ENCODE measurements at regions not wholly inside any gene's neighbourhood (a gene's known extent, or its start where the extent isn't known, plus 50 kb on each side); places are given as distances from the start of the nearest gene placed in this dataset.

- no peaks in the 10 kb centered on the region for H3F3A ChIP-seq (ENCODE audit: insufficient read depth, low read length)
- no peaks in the 10 kb centered on the region for H3K36me3 ChIP-seq (replicated peaks; ENCODE audit: insufficient read depth, low read length)
- no peak overlapping the region for H3K9ac ChIP-seq (ENCODE audit: low read length)
- no peaks in the 10 kb centered on the region for H3K9me2 ChIP-seq (replicated peaks; ENCODE audit: insufficient read depth, low read length)
- H3K79me2 ChIP-seq (ENCODE audit: low read length): no peaks in the 10 kb centered on the region
- TF ChIP-seq CTCF (IDR thresholded peaks at IDR 0.05; ENCODE audit: low read length) (no peak), EZH2 (optimal IDR thresholded peaks at IDR 0.05; ENCODE audit: low read depth, low read length) (no peak), EZH2phosphoT487 (IDR thresholded peaks at IDR 0.05; ENCODE audit: low read length) (no peak)
- no peak overlapping the region for H2AFZ ChIP-seq (ENCODE audit: low read length)
- no peak overlapping the region for H3K4me2 ChIP-seq (ENCODE audit: low read depth, low read length)
- H3K27me3 ChIP-seq (replicated peaks; ENCODE audit: insufficient read depth, low read length): no peaks in the 10 kb centered on the region
- DNase-seq: no peak
- no peak overlapping the region for H3K4me3 ChIP-seq (ENCODE audit: low read length)
- no peaks in the 10 kb centered on the region for H3K9me3 ChIP-seq (replicated peaks; ENCODE audit: insufficient read depth, low read length)
- H4K20me1 ChIP-seq (ENCODE audit: insufficient read depth, low read length): no peaks in the 10 kb centered on the region
- H3K27ac ChIP-seq (ENCODE audit: low read length): no peak overlapping the region
- H3K4me1 ChIP-seq (ENCODE audit: low read length): no peaks in the 10 kb centered on the region
These were observed 798.4 kb downstream of the TUSC7 start for GRCh38 chr3:117507958-117508357.

- no peaks in the 10 kb centered on the region for H3K79me2 ChIP-seq (ENCODE audit: low read length)
- H3K36me3 ChIP-seq (replicated peaks; ENCODE audit: insufficient read depth, low read length): no peaks in the 10 kb centered on the region
- H3K9ac ChIP-seq (ENCODE audit: low read length): no peak overlapping the region
- H3K4me3 ChIP-seq (ENCODE audit: low read length): no peak overlapping the region
- no peaks in the 10 kb centered on the region for H4K20me1 ChIP-seq (ENCODE audit: insufficient read depth, low read length)
- H3K4me1 ChIP-seq (ENCODE audit: low read length): no peaks in the 10 kb centered on the region
- H3K27me3 ChIP-seq (replicated peaks; ENCODE audit: insufficient read depth, low read length): no peaks in the 10 kb centered on the region
- H3K9me3 ChIP-seq (replicated peaks; ENCODE audit: insufficient read depth, low read length): no peaks in the 10 kb centered on the region
- no peaks in the 10 kb centered on the region for H3F3A ChIP-seq (ENCODE audit: insufficient read depth, low read length)
- no peak overlapping the region for H3K4me2 ChIP-seq (ENCODE audit: low read depth, low read length)
- no peak for DNase-seq
- no peak overlapping the region for H2AFZ ChIP-seq (ENCODE audit: low read length)
- H3K27ac ChIP-seq (ENCODE audit: low read length): no peak overlapping the region
- no peaks in the 10 kb centered on the region for H3K9me2 ChIP-seq (replicated peaks; ENCODE audit: insufficient read depth, low read length)
- TF ChIP-seq EZH2 (optimal IDR thresholded peaks at IDR 0.05; ENCODE audit: low read depth, low read length): no peak
- TF ChIP-seq EZH2phosphoT487 (IDR thresholded peaks at IDR 0.05; ENCODE audit: low read length): no peak
- TF ChIP-seq CTCF (IDR thresholded peaks at IDR 0.05; ENCODE audit: low read length): no peak
These were observed 800.3 kb downstream of the TUSC7 start for GRCh38 chr3:117509858-117510257.

- H3K27ac ChIP-seq (ENCODE audit: low read length): no peak overlapping the region
- DNase-seq: no peak
- H3K9ac ChIP-seq (ENCODE audit: low read length): no peak overlapping the region
- H3K79me2 ChIP-seq (ENCODE audit: low read length): no peaks in the 10 kb centered on the region
- no peaks in the 10 kb centered on the region for H4K20me1 ChIP-seq (ENCODE audit: insufficient read depth, low read length)
- H3K4me2 ChIP-seq (ENCODE audit: low read depth, low read length): no peak overlapping the region
- no peaks in the 10 kb centered on the region for H3K4me1 ChIP-seq (ENCODE audit: low read length)
- no peak overlapping the region for H3K4me3 ChIP-seq (ENCODE audit: low read length)
- no peaks in the 10 kb centered on the region for H3K9me3 ChIP-seq (replicated peaks; ENCODE audit: insufficient read depth, low read length)
- H3K36me3 ChIP-seq (replicated peaks; ENCODE audit: insufficient read depth, low read length): no peaks in the 10 kb centered on the region
- no peaks in the 10 kb centered on the region for H3F3A ChIP-seq (ENCODE audit: insufficient read depth, low read length)
- no peaks in the 10 kb centered on the region for H3K27me3 ChIP-seq (replicated peaks; ENCODE audit: insufficient read depth, low read length)
- H2AFZ ChIP-seq (ENCODE audit: low read length): no peak overlapping the region
- no peaks in the 10 kb centered on the region for H3K9me2 ChIP-seq (replicated peaks; ENCODE audit: insufficient read depth, low read length)
- TF ChIP-seq CTCF (IDR thresholded peaks at IDR 0.05; ENCODE audit: low read length) (no peak), EZH2 (optimal IDR thresholded peaks at IDR 0.05; ENCODE audit: low read depth, low read length) (no peak), EZH2phosphoT487 (IDR thresholded peaks at IDR 0.05; ENCODE audit: low read length) (no peak)
These were observed 800.8 kb downstream of the TUSC7 start for GRCh38 chr3:117510396-117510795.

All from MM.1S (cell line).